ENCODE measurements at regions not wholly inside any gene's neighbourhood (a gene's known extent, or its start where the extent isn't known, plus 50 kb on each side); places are given as distances from the start of the nearest gene placed in this dataset.
"Not testable (repeated sequence)": the region's sequence is repeated elsewhere in the genome, so short reads cannot be mapped to it uniquely, and the experiment has no call there.

GRCh38 chr6:81944661-81945060, 192.2 kb upstream of the TENT5A start:
- Mint-ChIP-seq H3K4me3 (no peak overlapping the region), H3K9me3 (no peaks in the 10 kb centered on the region), H3K4me1 (no peaks in the 10 kb centered on the region), H3K27me3 (ENCODE audit: low read depth, poor library complexity) (peaks cover 4% of the 10 kb centered on the region), H3K36me3 (ENCODE audit: low read depth) (no peaks in the 10 kb centered on the region), H3K27ac (no peak overlapping the region)
- TF ChIP-seq CTCF (IDR thresholded peaks at IDR 0.05), result no peak
- DNase-seq, result no peak

- not testable (repeated sequence) for DNase-seq; H3K9me3 Mint-ChIP-seq; H3K27me3 Mint-ChIP-seq (ENCODE audit: low read depth, poor library complexity); H3K36me3 Mint-ChIP-seq (ENCODE audit: low read depth); H3K4me3 Mint-ChIP-seq; H3K4me1 Mint-ChIP-seq; H3K27ac Mint-ChIP-seq
Measured at GRCh38 chr6:81942842-81943241, 190.4 kb upstream of the TENT5A start.

GRCh38 chr6:81942067-81942370, 189.5 kb upstream of the TENT5A start:
- H3K27ac Mint-ChIP-seq, result no peak overlapping the region
- H3K27me3 Mint-ChIP-seq (ENCODE audit: low read depth, poor library complexity), result no peaks in the 10 kb centered on the region
- no peaks in the 10 kb centered on the region for H3K4me1 Mint-ChIP-seq

DNA sequence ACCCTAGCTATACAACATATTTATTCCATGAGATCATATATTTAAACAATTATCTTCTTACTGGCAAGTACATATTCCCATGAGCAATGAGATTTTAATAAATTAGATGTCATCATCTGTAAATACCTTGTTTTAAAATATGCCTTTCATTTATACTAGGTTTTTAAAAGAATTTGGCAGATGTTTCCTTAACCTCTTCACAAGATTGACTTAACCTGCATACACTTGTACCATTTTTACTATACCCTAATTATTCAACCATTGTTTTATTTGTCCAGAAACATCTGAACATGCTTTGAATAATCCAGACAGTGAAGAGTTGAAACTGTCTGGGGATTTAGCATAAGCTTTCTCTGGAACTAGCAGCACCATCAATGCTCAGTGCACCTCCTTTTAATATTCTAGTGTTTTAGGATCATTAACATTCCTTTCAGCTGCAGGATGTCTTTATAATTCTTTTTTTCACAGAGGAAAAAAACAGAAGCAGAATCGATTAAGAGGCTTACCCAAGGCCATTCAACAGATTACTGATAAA, 188.0 kb upstream of the TENT5A start:
- TF ChIP-seq CTCF (IDR thresholded peaks at IDR 0.05), result no peak
- Mint-ChIP-seq H3K27me3 (ENCODE audit: low read depth, poor library complexity) (no peaks in the 10 kb centered on the region), H3K4me3 (no peak overlapping the region), H3K9me3 (no peaks in the 10 kb centered on the region), H3K27ac (no peak overlapping the region), H3K4me1 (no peaks in the 10 kb centered on the region), H3K36me3 (ENCODE audit: low read depth) (no peaks in the 10 kb centered on the region)
- DNase-seq, result no peak

More at GRCh38 chr6:81942067-81942370, 189.5 kb upstream of the TENT5A start:
- Mint-ChIP-seq H3K9me3 (no peaks in the 10 kb centered on the region), H3K4me3 (no peak overlapping the region), H3K36me3 (ENCODE audit: low read depth) (no peaks in the 10 kb centered on the region)
- no peak for TF ChIP-seq CTCF (IDR thresholded peaks at IDR 0.05)
- no peak for DNase-seq

DNA sequence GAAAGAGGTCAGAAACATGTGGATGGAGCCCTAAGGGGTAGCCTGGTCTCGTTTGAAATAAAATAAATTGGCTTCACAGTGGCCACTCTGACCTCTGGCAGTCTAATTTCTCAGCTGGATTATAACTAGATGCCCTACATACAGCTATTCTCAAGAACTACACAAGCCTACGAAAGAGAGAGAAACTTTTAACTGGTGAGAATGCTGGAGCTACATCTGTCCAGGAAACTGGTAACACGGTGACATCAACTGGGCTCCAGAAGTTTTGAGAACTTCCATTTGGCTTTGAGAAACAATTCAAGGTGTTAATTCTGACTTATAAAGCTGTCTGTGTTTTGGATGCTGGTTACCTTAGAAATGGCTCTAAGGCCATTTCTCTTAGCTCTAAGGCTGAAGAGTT, 187.3 kb upstream of the TENT5A start:
- Mint-ChIP-seq H3K27me3 (ENCODE audit: low read depth, poor library complexity) (no peaks in the 10 kb centered on the region), H3K36me3 (ENCODE audit: low read depth) (no peaks in the 10 kb centered on the region), H3K27ac (peak overlapping the region; percentile 64), H3K4me1 (no peaks in the 10 kb centered on the region), H3K9me3 (no peaks in the 10 kb centered on the region), H3K4me3 (no peak overlapping the region)
- TF ChIP-seq CTCF (IDR thresholded peaks at IDR 0.05), result no peak
- no peak for DNase-seq

DNA sequence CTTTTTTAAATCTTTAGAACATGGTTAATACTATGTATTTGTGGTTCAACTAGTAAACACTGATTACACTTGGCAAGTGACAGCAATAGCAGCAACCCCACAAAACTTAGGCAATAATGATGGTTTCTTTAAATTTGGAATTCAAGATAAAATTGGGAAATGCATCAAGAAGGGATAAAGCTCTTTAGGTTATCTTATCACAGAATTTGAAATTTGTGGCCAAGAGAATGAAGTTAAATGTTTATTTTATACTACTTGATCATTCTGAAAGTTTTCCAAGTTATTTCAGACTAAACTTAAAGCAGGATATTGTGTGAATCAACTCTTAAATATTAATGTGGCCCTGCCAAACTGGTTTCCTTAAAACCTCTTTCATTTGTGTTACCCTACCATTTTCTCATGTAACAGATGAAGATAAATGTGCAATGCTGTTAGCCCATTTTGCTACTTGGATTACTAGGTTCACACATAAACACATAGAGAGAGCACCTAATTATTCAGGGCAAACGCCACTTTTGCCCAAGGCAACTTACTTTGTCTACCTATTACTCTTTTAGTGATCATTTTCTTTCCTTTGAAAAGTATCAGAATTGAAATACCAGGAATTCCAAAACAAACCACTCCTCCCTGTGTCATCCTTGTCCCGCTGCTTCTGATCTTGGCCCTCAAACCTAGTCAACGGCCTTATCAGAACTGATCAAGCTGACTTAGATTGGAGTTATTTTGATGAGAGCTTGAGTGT, 186.7 kb upstream of the TENT5A start:
- H3K4me1 Mint-ChIP-seq, result no peaks in the 10 kb centered on the region
- no peaks in the 10 kb centered on the region for H3K9me3 Mint-ChIP-seq
- no peak overlapping the region for H3K4me3 Mint-ChIP-seq
- peak overlapping the region; percentile 64 for H3K27ac Mint-ChIP-seq
- no peaks in the 10 kb centered on the region for H3K36me3 Mint-ChIP-seq (ENCODE audit: low read depth)
- no peak for TF ChIP-seq CTCF (IDR thresholded peaks at IDR 0.05)
- no peak for DNase-seq
- H3K27me3 Mint-ChIP-seq (ENCODE audit: low read depth, poor library complexity), result no peaks in the 10 kb centered on the region

Data from nephron progenitor cell (in vitro differentiated cells).